GM21423 (cell line): ENCODE measurements at regions not wholly inside any gene's neighbourhood (a gene's known extent, or its start where the extent isn't known, plus 50 kb on each side); places are given as distances from the start of the nearest gene placed in this dataset.
"Not testable (repeated sequence)": the region's sequence is repeated elsewhere in the genome, so short reads cannot be mapped to it uniquely, and the experiment has no call there.

Experiments used
- ATAC-seq: cut with Tn5 transposase; IDR thresholded peaks from one replicate; pipeline ENCODE4 v1.9.1; 2021; ENCODE audit warnings: mild to moderate bottlenecking, moderate library complexity; ENCODE audit not compliant: unreplicated experiment

DNA sequence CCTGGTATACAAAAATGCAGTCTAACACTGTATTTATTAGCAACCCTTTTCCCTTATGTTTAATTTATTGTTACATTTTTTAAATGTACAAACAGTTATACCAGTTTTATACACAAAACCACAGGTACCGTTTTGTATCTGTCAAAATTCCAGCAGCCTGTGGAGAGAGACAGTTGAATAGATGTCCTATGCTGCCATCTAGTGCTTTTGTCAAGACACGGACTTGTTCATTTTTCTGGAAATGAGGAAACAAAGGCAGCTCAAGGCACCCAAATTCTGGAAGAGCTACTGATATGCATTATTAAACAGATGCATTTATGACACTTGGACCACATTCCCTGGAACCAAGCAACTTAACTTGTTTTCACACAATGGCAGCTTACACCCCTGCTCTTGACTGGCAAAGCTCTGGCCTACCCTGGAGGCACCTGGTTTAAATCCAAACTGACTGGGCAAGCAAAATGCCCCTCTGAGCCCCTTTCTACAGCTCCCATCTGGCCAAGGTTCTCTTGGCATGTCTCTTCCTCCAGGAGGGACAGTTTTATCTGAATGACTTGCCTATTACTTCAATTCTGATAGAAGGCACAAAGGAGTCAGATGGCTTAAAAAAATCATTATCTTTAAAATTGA, 286.9 kb upstream of the PRKD1 start:
- no peak for ATAC-seq

DNA sequence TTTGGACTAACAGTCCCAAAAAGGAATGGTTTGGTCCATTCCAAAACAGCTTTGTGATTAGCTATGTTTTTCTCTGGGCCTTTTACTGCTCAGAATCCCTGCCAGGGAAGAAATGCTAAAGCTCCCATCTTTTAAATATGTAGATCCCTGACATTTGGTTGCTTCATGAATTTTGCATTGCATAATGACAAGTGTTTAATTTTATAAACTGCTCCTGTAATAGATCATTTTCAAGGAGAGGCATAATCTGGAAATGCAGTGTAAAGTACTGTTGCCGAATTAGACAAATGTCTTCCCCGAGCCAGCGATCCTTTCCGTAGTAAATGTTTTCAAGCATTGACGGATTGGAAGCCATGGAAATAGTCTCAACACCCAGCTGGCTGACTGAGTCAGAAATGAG, 291.3 kb upstream of the PRKD1 start:
- no peak for ATAC-seq

DNA sequence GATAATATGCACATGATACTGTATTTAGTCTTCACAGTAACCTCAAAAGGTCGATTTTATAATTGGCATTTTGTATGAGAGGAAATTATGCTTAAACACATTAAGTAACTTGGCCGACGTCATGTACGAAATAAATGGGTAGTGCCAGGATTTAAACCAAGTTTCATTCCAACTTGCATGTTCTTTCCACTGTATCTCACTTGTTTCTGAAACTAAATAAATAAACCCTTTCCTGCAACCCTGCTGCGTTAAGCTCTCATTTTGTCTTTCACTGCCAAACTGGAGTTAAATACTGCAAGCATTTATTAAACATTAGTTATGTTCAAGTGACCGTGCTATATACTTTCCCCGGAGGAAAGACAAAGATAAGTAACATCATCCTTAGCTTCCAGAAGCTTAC, 293.9 kb upstream of the PRKD1 start:
- ATAC-seq, result no peak

DNA sequence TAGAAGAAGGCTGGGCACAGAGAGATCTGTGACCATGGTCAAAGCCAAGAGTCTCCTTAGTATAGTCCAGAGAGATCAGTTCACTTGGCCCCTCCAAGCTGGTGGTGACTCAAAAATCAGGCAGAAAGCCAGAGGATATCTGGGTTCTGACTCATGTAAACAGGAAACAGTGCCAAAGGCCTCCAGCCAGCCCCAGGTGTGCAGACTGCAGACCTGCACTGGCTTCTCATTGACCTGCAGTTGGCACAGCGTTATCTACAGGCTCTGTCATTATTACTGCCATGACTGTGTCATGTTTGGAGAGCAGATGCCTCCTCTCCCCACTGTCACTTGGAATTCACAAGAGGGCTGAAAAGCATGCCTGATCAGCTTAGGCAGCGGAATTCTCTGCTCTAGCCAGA, 295.7 kb upstream of the PRKD1 start:
- ATAC-seq, result no peak

DNA sequence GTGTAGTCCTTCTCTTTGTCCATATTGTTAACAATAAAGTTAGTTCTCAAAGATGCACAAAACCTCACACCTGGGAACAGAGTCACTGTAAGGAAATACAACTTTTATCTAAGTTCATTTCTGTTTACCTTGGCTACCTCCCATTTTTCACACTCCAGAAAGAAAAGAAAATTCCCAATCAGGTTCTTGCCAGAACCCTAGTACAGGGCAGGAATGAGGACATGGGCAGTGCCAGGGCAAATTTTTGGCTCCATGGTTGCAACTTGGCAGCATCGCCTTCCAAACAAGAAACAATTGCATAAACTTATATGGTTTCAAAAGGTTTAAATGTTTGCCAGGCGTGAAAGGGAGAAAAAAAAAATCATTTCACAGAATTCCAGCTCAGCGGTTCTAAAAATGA, 296.3 kb upstream of the PRKD1 start:
- no peak for ATAC-seq

DNA sequence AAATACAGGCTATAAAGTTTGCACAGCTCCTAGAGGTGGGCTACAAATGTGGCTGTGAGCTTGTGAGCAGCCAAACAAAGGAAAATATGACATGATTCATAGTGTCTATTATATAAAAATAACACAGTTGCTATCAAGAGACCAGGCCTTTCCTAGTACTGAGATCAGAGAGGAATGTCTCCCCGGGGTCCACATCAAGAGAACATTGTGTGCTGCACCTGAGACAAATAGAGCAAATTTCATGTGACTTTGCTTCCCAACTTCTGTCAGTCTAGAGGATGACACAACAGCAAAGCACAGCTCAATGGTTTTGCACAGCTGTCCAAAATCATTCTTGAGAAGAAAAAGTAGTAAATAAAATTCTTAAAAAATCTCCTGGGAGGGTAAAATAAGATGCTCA, 297.5 kb upstream of the PRKD1 start:
- no peak for ATAC-seq

DNA sequence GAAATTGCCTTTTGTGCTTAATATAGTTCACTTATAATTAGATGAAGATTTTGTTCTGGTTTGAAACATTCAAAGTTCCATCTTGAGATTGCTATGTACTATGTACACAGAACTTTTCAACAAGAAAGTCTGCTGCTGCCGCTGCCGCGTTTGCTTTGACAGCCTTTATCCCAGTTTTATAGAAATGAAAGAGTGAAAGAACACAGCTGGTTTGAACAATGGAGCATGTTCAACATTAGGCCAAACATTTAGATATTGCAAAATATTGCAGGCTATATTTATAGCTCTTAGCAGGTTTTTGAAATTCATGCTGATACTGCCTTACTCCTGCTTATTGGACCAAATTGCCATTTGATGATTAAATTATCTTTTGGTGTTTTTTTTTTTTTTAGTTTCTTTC, 299.8 kb upstream of the PRKD1 start:
- ATAC-seq, result no peak

DNA sequence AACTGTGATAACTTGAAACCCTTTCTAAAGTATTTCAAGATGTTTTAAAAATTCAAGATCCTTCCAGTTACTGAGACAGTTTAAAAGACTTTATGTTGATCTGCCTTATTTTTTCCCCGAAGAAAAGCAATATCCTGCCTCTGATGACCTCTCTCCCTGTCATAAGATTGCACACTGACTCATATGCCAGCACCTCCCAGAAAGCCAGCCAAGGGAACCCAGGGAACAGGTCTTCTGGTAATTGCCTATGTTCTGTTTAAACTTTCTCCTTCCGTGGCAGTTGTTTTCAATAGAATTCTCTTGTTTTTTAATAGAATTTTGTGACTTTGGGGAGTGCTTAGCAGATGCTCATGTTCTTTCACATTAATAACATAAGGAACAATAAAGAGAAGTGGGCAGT, 300.2 kb upstream of the PRKD1 start:
- ATAC-seq, result no peak

DNA sequence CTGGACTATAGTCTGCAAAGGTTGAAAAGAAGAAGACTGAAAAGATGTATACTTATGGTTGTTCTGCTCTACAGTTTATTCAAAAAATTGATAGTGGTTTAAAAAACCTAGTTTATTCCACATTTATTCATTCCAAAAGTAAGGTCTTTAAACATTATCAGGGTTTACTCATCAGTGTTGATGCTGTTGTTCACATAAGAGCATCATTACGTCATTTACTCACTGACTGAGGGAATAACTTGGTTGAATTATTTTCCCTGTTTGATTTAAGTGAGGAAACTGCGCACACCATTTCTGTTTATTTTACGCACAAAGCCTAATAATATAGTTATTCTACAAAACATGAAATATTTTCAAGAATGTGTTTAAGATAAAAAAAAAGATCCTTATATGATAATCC, 303.1 kb upstream of the PRKD1 start:
- ATAC-seq, result no peak

DNA sequence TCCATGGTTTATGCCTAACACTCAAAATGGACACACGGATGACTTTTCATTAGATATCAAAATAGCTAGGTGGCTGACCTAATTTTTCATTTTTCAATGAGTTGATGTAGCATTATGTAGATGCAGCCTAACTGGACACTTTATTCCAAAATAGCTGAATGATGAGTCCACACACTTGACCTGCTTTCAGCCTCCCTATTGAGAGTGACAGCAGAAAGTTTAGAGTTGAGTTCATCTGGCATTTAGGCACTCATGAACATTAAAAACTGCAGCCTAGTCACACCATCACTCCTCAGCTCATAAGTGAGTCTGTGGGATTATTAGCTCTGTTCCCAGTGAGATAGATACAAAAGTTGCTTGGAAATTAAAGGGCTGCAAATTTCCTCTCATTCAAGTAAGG, 307.3 kb upstream of the PRKD1 start:
- ATAC-seq, result no peak

DNA sequence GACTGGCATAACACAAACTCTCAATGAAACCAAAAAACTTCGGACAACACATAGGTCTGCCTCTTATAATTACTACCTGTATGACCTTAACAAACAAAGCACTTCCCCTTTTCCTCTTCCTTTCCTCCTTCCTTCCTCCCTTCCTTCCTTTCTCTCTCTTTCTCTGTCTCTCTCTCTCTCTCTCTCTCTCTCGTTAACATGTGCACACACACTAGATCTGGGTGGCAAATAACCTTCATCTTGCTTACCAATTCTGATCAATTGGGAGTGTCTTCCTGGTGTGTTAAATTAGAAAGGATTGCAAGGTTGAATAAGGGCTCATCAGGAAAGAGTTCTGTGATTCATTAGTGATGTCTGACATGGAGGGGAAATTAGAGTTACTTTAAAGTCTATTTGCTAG, 307.8 kb upstream of the PRKD1 start:
- no peak for ATAC-seq

DNA sequence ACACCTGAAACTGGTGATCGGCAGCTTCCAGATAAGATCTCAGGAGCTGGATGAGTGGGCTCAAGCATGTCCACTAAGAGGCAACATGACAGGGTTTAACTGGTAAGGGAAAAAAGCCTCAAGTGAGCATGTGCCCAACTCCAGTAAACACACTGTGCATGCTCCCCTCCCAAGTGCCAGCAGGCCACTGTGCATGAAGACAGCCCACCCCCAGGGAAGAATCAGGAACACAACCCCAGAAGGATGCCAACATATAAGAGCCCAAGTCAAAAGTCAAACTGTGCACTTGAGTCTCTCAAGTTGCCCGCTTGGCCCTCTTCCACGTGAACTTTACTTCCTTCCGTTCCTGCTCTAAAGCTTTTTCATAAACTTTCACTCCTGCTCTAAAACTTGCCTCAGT, 311.3 kb upstream of the PRKD1 start:
- ATAC-seq, result no peak

DNA sequence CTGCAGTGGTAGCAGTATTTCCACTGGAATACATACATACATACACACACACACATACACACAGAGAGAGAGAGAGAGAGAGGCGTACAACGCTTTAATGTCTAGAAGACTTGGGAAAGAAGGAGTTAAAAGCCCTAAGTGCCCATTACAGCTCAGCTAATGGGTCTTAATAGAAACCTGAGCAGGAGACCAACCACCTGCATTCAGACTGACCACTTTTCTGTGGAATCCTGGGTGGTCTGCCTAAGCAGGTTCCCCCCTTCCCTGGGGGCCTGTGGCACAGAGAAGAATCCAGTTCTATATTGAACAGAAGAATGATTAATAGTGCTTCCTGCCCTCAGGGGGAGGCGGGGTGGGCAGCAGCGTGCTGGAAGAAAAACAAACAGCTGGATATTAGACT, 312.4 kb upstream of the PRKD1 start:
- no peak for ATAC-seq

DNA sequence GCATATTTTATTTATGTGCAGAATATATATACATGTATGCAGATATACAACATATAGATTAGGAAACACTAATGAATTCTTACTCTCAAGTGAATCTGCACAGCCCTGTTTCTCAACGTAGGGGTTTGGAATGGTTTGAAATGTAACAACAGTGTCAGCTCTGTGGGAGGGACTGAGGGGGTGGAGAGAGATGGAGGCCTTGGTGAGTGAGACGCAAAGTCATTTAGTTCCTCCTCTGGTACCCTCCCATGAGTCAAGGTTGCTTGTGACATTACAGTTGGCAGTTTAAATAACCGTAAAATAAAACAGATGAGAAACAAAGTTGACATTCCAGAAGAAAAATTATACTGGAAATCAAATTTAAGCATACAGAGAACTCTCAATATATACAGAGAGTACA, 313.0 kb upstream of the PRKD1 start:
- ATAC-seq, result no peak

DNA sequence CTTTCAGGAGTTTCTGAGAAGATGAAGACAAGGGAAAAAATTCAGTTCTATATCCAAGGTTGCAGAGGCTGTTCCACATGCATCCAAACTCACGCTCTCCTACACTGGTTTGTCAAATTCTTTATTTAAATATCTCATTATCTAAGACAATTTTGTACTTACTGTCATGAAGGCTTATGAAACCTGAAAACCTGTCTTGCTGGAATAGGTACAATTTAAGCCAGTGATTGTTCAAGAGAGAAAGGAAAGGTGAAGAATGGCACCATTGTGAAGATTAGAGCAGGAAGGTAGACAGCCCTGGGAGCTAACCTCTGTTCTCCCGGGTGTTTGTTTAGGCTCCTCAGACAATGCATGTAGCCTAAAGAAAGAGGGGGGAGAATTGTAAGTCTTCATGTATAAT, 315.1 kb upstream of the PRKD1 start:
- no peak for ATAC-seq

DNA sequence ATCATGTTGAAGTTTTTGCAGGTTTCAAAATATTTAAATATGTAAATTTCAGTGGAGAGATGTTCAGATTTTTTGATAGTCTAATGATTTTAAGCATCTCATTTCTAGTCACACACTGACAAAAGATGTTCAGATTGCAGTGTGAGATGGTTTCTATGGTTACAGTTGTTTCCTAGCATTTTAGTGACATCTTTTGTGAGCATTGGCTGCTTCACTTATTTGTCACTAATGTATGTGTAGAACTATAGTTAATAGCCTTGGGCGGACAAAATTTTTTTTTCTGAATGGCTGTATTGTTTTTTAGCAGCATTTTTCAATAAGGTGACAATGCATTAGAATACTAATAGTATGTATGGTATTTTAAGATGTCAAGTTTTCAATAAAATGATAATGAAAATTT, 315.6 kb upstream of the PRKD1 start:
- no peak for ATAC-seq

DNA sequence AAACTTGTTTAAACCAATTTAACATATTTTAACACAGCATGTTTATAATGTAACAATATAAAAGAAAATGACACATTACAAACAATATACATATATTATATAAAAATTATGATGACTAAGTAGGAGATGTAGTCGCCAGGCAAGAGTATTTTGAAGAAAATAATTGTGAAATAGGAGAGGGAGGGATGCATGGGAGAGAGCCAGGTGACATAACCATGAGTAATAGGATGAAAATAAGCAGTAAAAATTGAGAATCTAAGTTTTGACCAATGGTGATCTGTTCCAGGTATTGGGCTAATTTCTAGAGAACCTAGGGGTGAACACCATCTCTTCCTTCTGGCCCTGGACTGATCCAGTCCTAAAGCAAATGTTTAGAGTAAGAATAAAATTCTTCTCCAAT, 315.2 kb upstream of the G2E3 start:
- no peak for ATAC-seq

DNA sequence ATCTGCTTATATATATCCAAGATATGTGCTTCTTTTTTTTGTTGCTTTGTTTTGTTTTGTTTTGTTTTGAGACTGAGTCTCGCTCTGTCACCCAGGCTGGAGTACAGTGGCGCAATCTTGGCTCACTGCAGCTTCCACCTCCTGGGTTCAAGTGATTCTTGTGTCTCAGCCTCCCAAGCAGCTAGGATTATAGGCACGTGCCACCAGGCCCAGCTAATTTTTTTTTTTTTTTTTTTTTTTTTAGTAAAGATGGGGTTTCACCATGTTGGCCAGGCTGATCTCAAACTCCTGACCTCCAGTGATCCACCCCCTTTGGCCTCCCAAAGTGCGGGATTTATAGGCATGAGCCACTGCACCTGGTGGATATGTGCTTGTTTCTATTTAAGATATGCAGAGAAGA, 314.6 kb upstream of the G2E3 start:
- ATAC-seq, result not testable (repeated sequence)

DNA sequence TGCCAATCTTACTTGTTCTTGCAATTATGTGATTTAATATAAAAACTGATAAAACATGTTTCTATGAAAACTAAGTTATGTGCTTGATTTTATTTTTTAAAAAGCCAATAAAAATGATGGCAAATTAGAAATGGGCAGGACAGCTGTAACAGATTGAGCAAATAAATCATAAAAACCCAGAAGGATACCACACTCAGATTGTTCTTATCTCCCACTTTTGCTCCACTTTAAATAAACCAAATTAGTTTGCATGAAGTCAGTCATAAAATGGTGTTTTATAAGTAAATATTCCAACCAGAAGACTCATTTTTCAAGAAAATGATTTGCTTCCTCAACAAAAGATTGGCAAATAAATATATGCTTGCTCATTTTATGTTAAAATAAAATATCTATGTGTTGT, 307.9 kb upstream of the G2E3 start:
- no peak for ATAC-seq

DNA sequence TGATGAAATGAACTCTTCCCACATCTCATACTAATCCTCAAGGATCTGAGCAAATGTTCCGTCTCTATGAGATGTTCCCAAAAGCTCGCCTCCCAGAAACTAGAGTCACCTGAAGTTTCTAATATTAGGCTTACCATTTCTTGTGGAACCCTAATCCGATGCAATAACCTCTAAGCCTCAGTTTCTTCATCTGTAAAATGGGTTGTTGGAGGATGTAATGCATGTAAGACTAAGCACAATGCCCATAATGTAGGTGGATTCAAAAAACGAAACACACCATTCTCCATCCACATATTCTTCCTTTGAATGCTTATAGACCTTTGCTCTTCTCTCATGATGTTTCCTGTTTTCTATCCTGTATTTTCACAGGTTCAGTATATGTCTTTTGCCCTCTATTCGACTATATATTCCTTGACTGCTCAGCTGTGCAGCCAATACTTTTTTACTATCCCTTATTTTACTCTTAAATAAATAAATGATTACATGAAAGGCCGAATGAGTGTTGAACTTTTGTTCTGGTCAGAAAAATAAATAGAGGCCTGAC, 307.3 kb upstream of the G2E3 start:
- ATAC-seq, result no peak

DNA sequence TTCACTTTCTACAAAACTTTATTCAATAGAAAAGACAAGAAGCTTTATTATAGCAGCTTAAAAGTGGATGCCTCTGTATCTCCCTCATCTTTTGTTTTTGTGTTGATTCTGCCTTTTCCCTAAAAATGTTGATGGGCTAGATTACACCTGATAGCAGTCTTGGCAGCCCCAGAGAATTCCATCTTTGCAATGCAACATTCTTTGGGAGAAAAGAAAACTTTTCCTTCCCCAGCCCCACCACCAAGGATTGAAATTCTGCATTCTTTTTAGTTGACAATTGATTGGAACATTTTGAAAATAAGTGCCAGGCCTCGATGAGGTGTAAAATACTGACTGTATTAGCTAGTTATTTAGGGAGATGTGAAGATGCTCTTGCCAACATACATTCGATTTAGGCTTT, 306.8 kb upstream of the G2E3 start:
- no peak for ATAC-seq

DNA sequence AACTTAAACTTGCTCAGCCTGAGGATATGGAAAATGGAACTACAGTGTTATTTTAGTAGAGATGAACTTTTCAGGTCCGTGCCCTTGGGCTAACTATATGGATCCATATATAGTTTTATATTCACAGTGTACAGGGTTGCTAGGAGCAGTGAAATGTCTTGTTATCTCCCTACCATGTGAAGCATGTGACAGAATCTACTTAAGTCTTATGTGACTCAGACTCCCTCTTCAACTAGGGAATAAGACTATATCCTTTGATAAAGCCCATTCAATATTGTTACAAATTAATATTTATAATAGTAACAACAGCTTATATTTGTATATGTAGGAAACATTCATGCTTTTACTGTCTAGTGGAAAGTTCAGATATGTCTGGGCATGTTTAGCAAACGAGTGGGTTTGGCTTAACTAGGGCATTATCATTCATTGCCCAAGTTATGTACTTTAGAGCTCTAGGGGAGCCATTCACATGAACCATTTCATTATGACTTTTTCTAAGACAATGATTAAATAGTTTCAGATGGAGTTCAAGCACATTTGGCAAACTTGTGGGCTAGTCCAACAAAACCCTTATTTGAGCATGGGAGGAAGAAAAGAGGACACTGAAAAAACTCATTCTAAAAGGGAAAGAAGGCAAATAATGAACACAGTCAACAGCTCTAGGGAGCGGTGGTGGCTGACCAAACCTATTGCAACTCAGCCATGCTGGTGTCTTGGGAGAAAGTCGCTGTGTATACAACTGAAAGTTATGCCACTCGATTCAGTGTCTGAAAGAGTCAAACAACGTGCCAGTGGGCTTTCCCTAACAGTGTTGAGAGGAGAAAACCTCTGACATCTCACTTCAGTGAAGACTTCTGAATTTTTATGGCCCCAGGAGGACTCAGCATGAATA, 305.9 kb upstream of the G2E3 start:
- ATAC-seq, result no peak
